ENCODE measurements at regions not wholly inside any gene's neighbourhood (a gene's known extent, or its start where the extent isn't known, plus 50 kb on each side); places are given as distances from the start of the nearest gene placed in this dataset.
"Not testable (repeated sequence)": the region's sequence is repeated elsewhere in the genome, so short reads cannot be mapped to it uniquely, and the experiment has no call there.

DNA sequence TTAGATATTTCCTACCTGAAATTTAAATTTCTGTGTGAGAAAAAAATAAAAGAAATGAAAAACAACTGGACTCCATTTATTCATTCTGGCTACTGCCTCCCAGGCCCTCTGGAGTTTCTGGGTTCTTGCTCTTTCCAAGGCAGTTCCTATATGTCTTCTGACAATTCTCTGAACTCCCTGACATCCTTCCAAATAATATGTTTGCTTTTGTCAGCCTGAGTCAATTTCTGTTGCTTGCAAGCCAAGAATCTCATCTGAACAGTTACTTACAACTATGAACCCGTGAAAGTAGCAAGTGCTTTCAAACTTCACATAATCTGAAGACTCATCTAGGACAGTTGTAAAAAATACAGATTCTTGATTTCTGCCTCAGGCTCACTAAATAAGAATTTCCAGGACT is 216.7 kb upstream of the NPVF start:
- peaks cover 43% of the 10 kb centered on the region for H3K9me3 Mint-ChIP-seq
- H3K4me1 Mint-ChIP-seq (ENCODE audit: low read depth): no peaks in the 10 kb centered on the region
- H3K4me3 Mint-ChIP-seq: no peak overlapping the region
- H3K36me3 Mint-ChIP-seq (ENCODE audit: low read depth): no peaks in the 10 kb centered on the region
- H3K27ac Mint-ChIP-seq: no peak overlapping the region
- intact Hi-C loops (cut with micrococcal nuclease): no loop called here
- no peaks in the 10 kb centered on the region for H3K27me3 Mint-ChIP-seq

DNA sequence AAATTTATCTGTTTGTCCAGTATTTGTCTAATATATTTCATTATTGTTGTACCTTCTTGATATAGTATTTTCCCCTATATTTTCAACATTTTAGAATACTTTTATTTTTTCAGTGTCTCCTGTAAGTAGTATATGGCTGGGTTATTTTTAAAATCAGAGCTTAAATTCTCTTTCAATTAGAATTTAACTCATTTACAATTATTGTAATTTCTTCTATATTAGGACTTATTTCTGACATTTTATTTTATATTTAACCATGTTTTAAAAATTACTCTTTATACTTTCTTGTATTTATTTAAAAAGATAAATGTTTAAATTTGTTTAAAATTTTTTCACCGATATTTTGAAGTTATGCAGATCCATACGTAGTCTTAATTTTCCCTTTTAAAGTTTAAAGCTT is 220.0 kb upstream of the NPVF start:
- intact Hi-C loops (cut with micrococcal nuclease): no loop called here
- H3K27me3 Mint-ChIP-seq: no peaks in the 10 kb centered on the region
- no peaks in the 10 kb centered on the region for H3K36me3 Mint-ChIP-seq (ENCODE audit: low read depth)
- no peaks in the 10 kb centered on the region for H3K4me1 Mint-ChIP-seq (ENCODE audit: low read depth)
- no peak overlapping the region for H3K4me3 Mint-ChIP-seq
- no peak overlapping the region for H3K27ac Mint-ChIP-seq
- H3K9me3 Mint-ChIP-seq: peaks cover 10% of the 10 kb centered on the region

DNA sequence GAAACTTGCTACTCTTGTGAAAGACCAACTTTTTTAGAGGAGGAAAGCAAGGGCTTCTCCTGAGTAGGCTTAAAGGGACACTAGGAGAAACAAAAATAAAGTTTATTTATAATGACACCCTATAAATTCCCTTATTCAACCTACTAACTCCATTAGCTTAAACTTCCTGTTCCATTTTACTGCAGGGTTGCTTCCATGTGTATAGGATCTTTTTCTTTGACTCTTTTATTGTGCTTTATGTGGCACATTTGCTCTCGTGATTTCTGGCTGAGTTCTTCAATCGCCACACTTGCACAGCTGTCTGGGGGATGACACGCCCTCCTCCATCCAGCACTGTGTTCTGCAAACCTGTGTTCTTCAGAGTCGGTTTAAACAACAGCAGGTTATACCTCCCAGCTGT is 225.7 kb upstream of the NPVF start:
- Mint-ChIP-seq H3K9me3 (no peaks in the 10 kb centered on the region), H3K27me3 (no peaks in the 10 kb centered on the region), H3K4me3 (no peak overlapping the region), H3K36me3 (ENCODE audit: low read depth) (no peaks in the 10 kb centered on the region), H3K4me1 (ENCODE audit: low read depth) (peaks cover 11% of the 10 kb centered on the region), H3K27ac (no peak overlapping the region)
- intact Hi-C loops (cut with micrococcal nuclease): no loop called here

DNA sequence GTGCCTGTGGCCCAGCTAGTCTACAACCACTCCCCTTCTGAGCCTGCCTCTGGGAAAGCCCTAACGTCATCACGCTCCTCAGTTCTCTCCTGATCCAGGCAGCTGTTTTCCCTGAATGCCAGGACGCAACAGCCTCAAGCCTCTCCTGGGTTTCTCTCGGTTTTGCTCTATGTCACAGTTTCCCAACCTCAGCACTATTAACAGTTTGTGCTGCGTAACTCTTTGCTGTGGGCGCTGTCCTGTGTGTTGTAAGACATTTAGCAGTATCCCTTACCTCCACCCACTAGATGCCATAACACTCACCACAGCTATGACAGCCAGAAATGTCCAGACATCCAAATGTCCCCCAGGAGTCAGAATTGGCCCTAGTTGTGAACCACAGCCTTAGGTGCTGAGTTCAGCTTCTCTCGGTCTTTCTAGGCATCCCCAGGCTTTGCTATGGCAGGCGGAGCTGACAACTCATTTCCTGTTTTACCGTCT is 226.3 kb upstream of the NPVF start:
- H3K36me3 Mint-ChIP-seq (ENCODE audit: low read depth): no peaks in the 10 kb centered on the region
- H3K9me3 Mint-ChIP-seq: no peaks in the 10 kb centered on the region
- no peak overlapping the region for H3K27ac Mint-ChIP-seq
- no peaks in the 10 kb centered on the region for H3K27me3 Mint-ChIP-seq
- H3K4me1 Mint-ChIP-seq (ENCODE audit: low read depth): peaks cover 11% of the 10 kb centered on the region
- no peak overlapping the region for H3K4me3 Mint-ChIP-seq
- intact Hi-C loops (cut with micrococcal nuclease): no loop called here

DNA sequence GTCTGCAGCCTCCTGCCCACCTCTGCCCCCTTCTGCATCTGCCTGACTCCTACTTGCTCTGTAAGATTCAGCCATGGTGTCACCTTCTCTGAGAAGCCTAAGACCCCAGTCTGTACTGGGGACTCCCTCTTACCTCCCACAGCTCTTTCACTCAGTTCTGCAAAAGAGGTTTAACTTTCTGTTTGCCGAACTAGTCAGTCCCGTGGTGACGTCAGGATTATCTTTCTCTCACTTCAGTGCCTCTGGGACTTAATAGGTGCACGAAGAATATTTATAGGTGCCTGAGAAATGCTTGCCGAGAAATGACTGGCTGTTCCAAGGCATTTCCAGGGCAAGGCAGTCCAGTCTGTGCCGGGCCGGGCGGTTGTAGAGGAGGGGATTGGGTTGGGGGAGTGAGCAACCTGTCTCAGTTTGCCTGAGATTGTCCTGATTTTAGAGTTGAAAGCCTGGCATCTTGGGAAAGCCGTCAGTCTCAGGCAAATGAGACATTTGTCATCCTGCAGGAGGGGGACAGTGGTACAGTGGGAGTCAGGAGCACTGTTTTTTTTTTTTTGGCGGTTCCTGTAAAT is 227.5 kb upstream of the NPVF start:
- H3K4me3 Mint-ChIP-seq: no peak overlapping the region
- H3K27ac Mint-ChIP-seq: no peak overlapping the region
- no peaks in the 10 kb centered on the region for H3K27me3 Mint-ChIP-seq
- H3K4me1 Mint-ChIP-seq (ENCODE audit: low read depth): peaks cover 18% of the 10 kb centered on the region
- no peaks in the 10 kb centered on the region for H3K36me3 Mint-ChIP-seq (ENCODE audit: low read depth)
- no peaks in the 10 kb centered on the region for H3K9me3 Mint-ChIP-seq
- intact Hi-C loops (cut with micrococcal nuclease): no loop called here

DNA sequence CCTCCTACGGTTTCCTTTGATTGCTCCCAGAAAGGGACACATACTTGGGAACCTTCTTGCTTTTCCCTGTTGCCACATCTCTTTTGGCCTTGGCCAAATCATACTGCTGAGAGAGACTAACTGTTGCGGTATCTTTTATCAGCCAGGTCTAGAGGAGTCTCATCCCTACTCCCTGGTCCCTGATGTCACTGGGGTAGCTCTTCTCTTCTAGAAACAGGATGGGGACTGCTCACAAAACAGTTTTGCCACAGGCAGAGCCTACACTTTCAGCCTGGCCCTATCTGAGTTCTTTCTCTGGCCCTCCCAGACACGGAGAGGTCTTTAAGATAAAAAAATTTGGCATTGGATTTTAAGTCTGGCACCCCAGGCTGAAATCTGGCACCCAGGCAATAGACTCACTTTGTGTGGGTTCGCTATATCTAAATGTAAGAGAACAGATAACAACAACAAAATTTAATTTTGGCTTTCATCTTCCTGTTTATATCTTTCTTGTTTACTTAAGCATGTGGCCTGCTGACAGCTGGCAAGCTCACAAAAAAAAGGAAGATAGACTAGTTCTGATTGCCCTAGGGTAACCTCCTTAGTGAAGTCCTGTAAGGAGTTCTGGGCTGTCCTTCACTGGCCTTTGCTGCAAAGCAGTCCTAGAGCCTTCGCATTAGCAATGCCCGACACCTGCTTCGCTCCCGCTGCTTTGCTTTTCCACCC is 228.3 kb upstream of the NPVF start:
- no peak overlapping the region for H3K27ac Mint-ChIP-seq
- no peaks in the 10 kb centered on the region for H3K27me3 Mint-ChIP-seq
- no peaks in the 10 kb centered on the region for H3K9me3 Mint-ChIP-seq
- H3K4me1 Mint-ChIP-seq (ENCODE audit: low read depth): peaks cover 19% of the 10 kb centered on the region
- intact Hi-C loops (cut with micrococcal nuclease): no loop called here
- H3K36me3 Mint-ChIP-seq (ENCODE audit: low read depth): no peaks in the 10 kb centered on the region
- no peak overlapping the region for H3K4me3 Mint-ChIP-seq

DNA sequence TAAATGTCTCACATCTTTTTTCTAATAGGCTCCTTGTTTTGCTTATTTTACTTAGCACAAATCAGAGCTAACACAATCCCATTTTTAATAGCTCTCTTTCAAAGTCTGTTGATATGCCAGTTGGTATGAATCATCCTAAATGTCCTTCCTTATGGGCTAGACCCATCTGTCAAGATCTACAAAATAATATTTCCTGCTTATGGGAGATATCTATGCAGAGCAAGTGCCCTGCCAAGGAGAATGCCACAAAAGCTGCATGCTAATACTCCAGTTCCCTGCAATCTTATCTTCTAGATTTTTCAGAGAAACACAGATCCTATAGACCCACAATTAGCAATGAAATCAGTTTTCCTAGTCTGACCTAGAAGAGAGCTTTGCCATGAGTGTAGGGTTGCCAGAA is 230.8 kb upstream of the NPVF start:
- no peaks in the 10 kb centered on the region for H3K36me3 Mint-ChIP-seq (ENCODE audit: low read depth)
- H3K4me1 Mint-ChIP-seq (ENCODE audit: low read depth): peaks cover 18% of the 10 kb centered on the region
- intact Hi-C loops (cut with micrococcal nuclease): no loop called here
- no peaks in the 10 kb centered on the region for H3K9me3 Mint-ChIP-seq
- H3K4me3 Mint-ChIP-seq: no peak overlapping the region
- no peak overlapping the region for H3K27ac Mint-ChIP-seq
- no peaks in the 10 kb centered on the region for H3K27me3 Mint-ChIP-seq

DNA sequence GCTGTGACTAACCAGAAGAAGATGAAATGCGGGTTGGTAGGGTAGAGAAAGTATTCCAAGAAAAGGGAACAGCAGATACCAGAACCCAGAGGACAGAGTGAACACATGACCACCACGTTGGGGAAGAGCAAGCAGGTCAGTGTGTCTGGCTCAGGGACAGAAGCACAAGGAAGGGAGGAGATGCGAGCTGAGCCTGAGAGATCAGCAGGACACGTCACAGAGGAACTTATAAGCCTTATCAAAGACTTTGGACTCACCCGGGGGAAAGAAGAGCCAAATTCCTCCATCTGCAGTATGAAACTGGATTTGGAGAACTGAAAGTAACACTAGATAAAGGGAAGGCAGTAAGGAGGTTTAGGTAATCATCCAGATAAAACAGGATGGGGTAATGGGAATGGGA is 232.1 kb upstream of the NPVF start:
- Mint-ChIP-seq H3K9me3 (no peaks in the 10 kb centered on the region), H3K27me3 (no peaks in the 10 kb centered on the region), H3K4me1 (ENCODE audit: low read depth) (peaks cover 8% of the 10 kb centered on the region), H3K4me3 (no peak overlapping the region), H3K27ac (no peak overlapping the region), H3K36me3 (ENCODE audit: low read depth) (no peaks in the 10 kb centered on the region)
- intact Hi-C loops (cut with micrococcal nuclease): no loop called here

DNA sequence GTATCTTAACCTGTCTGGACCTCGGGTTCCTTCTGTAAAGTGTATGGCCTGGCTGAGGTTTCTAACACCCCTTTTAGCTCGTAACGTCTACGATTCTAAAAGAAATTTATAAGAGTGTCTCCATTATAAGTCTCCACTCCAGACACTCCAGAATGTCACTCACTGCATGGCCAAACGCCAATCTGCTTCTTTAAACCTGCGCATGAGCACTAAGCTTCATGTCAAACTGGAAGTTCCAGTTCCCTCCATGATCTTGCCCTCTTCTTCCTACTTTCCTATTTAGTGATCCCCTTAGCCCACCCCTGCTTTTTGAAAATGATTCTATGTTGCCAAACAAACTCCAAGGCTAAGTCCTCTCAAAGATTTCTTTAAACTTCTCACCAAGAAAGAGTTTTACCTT is 241.4 kb upstream of the NPVF start:
- Mint-ChIP-seq H3K36me3 (ENCODE audit: low read depth) (no peaks in the 10 kb centered on the region), H3K9me3 (no peaks in the 10 kb centered on the region), H3K4me1 (ENCODE audit: low read depth) (no peaks in the 10 kb centered on the region), H3K4me3 (no peak overlapping the region), H3K27ac (no peak overlapping the region), H3K27me3 (no peaks in the 10 kb centered on the region)
- intact Hi-C loops (cut with micrococcal nuclease): no loop called here

DNA sequence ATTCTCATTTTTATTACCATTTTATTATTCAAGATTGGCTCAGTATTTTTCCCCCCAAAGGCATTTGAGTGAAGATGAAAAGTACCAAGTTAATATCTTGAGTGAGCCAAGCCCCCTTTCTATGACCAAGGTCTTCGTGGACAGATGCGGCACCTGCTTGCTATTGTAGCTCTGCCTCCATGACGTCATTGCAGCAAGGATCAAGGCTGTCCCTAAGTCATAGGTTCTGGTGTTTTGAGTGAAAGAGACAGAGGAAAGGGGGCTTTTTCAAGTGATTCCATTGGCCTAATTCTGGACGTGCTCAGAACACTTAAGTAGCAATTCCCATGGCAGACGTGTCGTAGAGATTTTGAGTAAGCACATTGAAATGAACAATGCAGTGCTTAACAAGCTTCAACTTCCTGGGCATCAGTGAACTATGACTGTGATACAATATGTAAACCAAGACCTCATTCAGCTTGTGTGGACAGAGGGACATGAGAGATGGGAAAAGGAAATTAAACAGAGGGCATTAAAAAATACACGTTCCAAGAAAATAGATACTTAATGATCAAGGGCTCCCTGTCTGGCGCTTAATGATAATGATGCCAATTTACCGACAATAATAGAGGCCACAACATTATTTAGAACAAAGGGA is 248.7 kb upstream of the NPVF start:
- no peaks in the 10 kb centered on the region for H3K27me3 Mint-ChIP-seq

DNA sequence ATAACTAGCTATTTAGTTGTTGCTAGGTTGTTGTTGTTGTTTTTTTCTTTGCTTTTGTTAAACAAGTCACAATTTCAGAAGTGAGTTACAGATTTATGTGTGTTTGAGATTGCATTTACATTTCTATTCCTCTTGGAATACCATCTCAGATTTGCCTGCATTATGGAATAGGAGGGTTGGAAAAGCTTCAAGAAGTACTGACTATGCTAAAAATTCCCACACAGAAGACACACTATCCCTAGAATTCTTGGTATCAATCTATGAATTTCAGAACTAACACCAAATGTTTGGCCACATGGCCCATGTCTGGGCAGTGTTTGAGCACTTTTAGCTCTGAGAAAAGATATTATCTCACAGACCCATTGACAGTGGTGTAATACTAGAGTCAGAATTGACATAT is 249.9 kb upstream of the NPVF start:
- H3K36me3 Mint-ChIP-seq (ENCODE audit: low read depth); H3K27ac Mint-ChIP-seq; H3K4me1 Mint-ChIP-seq (ENCODE audit: low read depth); H3K4me3 Mint-ChIP-seq; intact Hi-C loops (cut with micrococcal nuclease); H3K27me3 Mint-ChIP-seq; H3K9me3 Mint-ChIP-seq: not testable (repeated sequence)

More for the DNA sequence above, 248.7 kb upstream of the NPVF start:
- Mint-ChIP-seq H3K4me3 (no peak overlapping the region), H3K36me3 (ENCODE audit: low read depth) (no peaks in the 10 kb centered on the region), H3K4me1 (ENCODE audit: low read depth) (no peaks in the 10 kb centered on the region), H3K9me3 (no peaks in the 10 kb centered on the region), H3K27ac (no peak overlapping the region)
- intact Hi-C loops (cut with micrococcal nuclease): no loop called here

DNA sequence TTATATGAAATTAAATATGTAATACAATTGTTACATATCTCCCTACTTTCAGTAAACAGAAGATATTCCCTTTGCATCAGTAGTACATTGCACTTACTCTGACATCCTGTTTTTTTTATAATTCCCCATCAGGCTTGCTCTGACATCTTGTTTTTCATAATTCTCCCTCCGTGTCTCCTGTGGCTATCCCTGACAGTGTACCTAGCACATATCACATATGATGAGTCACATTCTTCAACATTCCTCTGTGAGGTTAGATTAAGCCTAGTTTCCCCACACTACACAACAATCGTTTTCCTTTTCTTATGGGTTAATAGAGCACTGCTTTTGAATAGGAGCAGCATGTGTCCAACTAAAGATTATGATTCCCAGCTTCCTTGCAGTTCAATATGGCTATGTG is 250.6 kb upstream of the NPVF start:
- intact Hi-C loops (cut with micrococcal nuclease): no loop called here
- no peaks in the 10 kb centered on the region for H3K27me3 Mint-ChIP-seq
- no peaks in the 10 kb centered on the region for H3K9me3 Mint-ChIP-seq
- H3K4me1 Mint-ChIP-seq (ENCODE audit: low read depth): no peaks in the 10 kb centered on the region
- H3K4me3 Mint-ChIP-seq: no peak overlapping the region
- no peak overlapping the region for H3K27ac Mint-ChIP-seq
- no peaks in the 10 kb centered on the region for H3K36me3 Mint-ChIP-seq (ENCODE audit: low read depth)

DNA sequence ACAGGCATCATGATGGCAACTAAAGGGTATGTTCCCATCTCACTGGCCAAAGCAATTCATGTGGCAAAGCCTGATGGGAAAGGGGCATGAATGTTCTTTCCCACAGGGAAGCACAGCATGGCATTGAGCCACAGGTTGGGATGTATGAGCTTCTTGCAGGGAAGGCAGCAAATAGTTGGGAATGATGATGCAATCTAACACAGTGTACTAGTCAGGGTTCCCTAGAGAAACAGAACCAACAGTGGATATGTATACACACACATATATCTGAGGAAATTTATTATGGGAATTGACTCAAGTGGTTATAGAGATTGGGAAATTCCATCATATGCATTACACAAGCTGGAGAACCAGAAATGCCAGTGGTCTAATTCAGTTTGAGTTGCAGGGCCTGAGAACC is 253.6 kb upstream of the NPVF start:
- H3K36me3 Mint-ChIP-seq (ENCODE audit: low read depth): no peaks in the 10 kb centered on the region
- intact Hi-C loops (cut with micrococcal nuclease): no loop called here
- no peaks in the 10 kb centered on the region for H3K27me3 Mint-ChIP-seq
- no peaks in the 10 kb centered on the region for H3K9me3 Mint-ChIP-seq
- H3K27ac Mint-ChIP-seq: no peak overlapping the region
- no peak overlapping the region for H3K4me3 Mint-ChIP-seq
- H3K4me1 Mint-ChIP-seq (ENCODE audit: low read depth): no peaks in the 10 kb centered on the region

DNA sequence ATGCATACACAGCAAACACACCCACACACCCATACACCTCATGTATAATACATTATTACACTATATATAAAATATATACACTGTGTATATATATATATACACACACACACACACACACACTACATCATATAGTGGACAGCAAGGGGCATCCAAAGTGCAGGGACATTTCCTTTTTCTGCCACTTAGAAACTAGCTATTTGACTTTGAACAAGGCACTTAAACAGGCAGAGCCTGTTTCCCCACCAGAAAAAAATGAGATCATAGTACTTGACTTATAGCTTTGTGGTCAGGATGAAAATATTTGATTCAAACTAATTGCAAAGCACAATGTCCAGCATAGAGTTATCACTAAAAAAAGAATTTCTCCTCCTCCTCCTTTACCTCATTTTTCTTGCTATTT is 254.3 kb upstream of the NPVF start:
- Mint-ChIP-seq H3K4me1 (ENCODE audit: low read depth) (no peaks in the 10 kb centered on the region), H3K9me3 (no peaks in the 10 kb centered on the region), H3K4me3 (no peak overlapping the region), H3K36me3 (ENCODE audit: low read depth) (no peaks in the 10 kb centered on the region), H3K27me3 (no peaks in the 10 kb centered on the region), H3K27ac (no peak overlapping the region)
- intact Hi-C loops (cut with micrococcal nuclease): no loop called here

DNA sequence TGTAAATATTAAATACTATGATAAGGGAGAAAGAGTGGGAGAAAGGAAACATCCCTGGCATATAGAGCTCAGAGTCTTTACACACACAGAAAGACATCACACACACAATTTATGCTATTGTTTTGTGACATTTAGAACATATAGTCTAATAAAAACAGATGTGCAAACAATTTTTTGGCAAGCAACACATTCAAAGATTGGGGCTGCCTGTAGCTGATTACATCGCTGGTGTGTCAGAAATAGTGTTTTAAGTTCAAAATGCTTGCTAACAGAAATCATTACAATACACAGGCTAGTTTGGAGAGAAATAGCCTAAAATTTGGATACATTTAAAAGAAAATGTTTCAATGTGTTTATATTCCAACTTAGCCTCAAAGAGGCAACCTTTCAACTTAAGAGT is 256.7 kb upstream of the NPVF start:
- Mint-ChIP-seq H3K27me3 (no peaks in the 10 kb centered on the region), H3K4me3 (no peak overlapping the region), H3K36me3 (ENCODE audit: low read depth) (no peaks in the 10 kb centered on the region), H3K27ac (no peak overlapping the region), H3K4me1 (ENCODE audit: low read depth) (no peaks in the 10 kb centered on the region), H3K9me3 (no peaks in the 10 kb centered on the region)
- intact Hi-C loops (cut with micrococcal nuclease): no loop called here

Data from dendritic cell treated with granulocyte-macrophage colony-stimulating factor and Interleukin-4, amounts not matched to agents 40 ng/mL and 50 ng/mL, for 4 days (primary cell).